PC-3 (cell line): ENCODE measurements at regions not wholly inside any gene's neighbourhood (a gene's known extent, or its start where the extent isn't known, plus 50 kb on each side); places are given as distances from the start of the nearest gene placed in this dataset.

Experiments
- ATAC-seq: fragments of 200-7000 bp; cut with Tn5 transposase; 2 replicates; pipeline ENCODE4 v1.9.1; 2020; ENCODE audit warnings: mild to moderate bottlenecking, moderate library complexity
- BruUV-seq: library from RNA; stranded (reverse); fragments of 400-500 nt; replicated peaks from 2 replicates; lab custom pipeline; 2021; lab: Mats Ljungman, UMichigan
- CTCF ChIA-PET: fragments of 300-600 bp; sonication (Branson Sonifier 250); formaldehyde crosslinking; loops from one replicate; lab custom pipeline; 2022; ENCODE audit warnings: antibody characterized with exemption; lab: Charles Lee
- POLR2A ChIA-PET: fragments of 300-600 bp; sonication (Branson Sonifier 250); formaldehyde crosslinking; loops from one replicate; lab custom pipeline; 2022; ENCODE audit warnings: antibody characterized with exemption; ENCODE audit not compliant: unreplicated experiment; lab: Charles Lee
- DNase-seq: peaks from one replicate; pipeline ENCODE4 v3.0.0-alpha.2; 2015
- H2AFZ ChIP-seq: fragments of 300-600 bp; sonication (generic); 2 replicates; pipeline ENCODE4 v1.6.0; 2016; ENCODE audit warnings: antibody characterized with exemption, low read length
- H3F3A ChIP-seq: fragments of 300-600 bp; sonication (generic); one replicate; pipeline ENCODE4 v1.6.0; 2017; ENCODE audit warnings: antibody characterized with exemption, low read length, control low read depth, mild to moderate bottlenecking; ENCODE audit not compliant: unreplicated experiment
- H3K27ac ChIP-seq: fragments of 300-600 bp; sonication (generic); 2 replicates; pipeline ENCODE4 v1.5.1; 2016; ENCODE audit warnings: mild to moderate bottlenecking, low read length
- H3K27me3 ChIP-seq: fragments of 300-600 bp; sonication (generic); 2 replicates; pipeline ENCODE4 v1.6.1; 2016; ENCODE audit warnings: low read length, mixed read lengths
- H3K36me3 ChIP-seq: fragments of 300-600 bp; sonication (generic); 2 replicates; pipeline ENCODE4 v1.6.1; 2016; ENCODE audit warnings: low read depth, mixed run types, low read length, mixed read lengths
- H3K4me1 ChIP-seq: fragments of 300-600 bp; sonication (generic); 2 replicates; pipeline ENCODE4 v1.5.1; 2016; ENCODE audit warnings: low read length; ENCODE audit not compliant: insufficient read depth
- H3K4me2 ChIP-seq: fragments of 300-600 bp; sonication (generic); 2 replicates; pipeline ENCODE4 v1.6.0; 2016; ENCODE audit warnings: low read length
- H3K4me3 ChIP-seq: fragments of 300-600 bp; sonication (generic); 2 replicates; pipeline ENCODE4 v1.5.1; 2016; ENCODE audit warnings: mild to moderate bottlenecking, low read length, mixed read lengths
- H3K79me2 ChIP-seq: fragments of 300-600 bp; sonication (generic); 2 replicates; pipeline ENCODE4 v1.6.1; 2017; ENCODE audit warnings: low read length, mixed read lengths
- H3K9ac ChIP-seq: fragments of 300-600 bp; sonication (generic); 2 replicates; pipeline ENCODE4 v1.6.0; 2016; ENCODE audit warnings: mild to moderate bottlenecking, low read length
- H3K9me2 ChIP-seq: fragments of 300-600 bp; sonication (generic); replicated peaks from 2 replicates; pipeline ENCODE4 v1.6.1; 2016; ENCODE audit warnings: mixed run types, low read length, mixed read lengths
- H3K9me3 ChIP-seq: fragments of 300-600 bp; sonication (generic); 2 replicates; pipeline ENCODE4 v1.6.1; 2016; ENCODE audit warnings: low read length, mixed read lengths
- H4K20me1 ChIP-seq: fragments of 300-600 bp; sonication (generic); 2 replicates; pipeline ENCODE4 v1.6.1; 2016; ENCODE audit warnings: low read length, mixed read lengths
- CTCF ChIP-seq: fragments of 300-600 bp; sonication (generic); conservative IDR thresholded peaks from 2 replicates; pipeline ENCODE4 v1.5.1; 2017; ENCODE audit warnings: antibody characterized with exemption, low read depth, mild to moderate bottlenecking, low read length
- EZH2 ChIP-seq: fragments of 300-600 bp; sonication (generic); IDR thresholded peaks from one replicate; pipeline ENCODE4 v1.6.1; 2017; ENCODE audit warnings: antibody characterized with exemption, mild to moderate bottlenecking, low read length; ENCODE audit not compliant: unreplicated experiment
- EZH2phosphoT487 ChIP-seq: fragments of 300-600 bp; sonication (generic); IDR thresholded peaks from 2 replicates; pipeline ENCODE4 v1.6.1; 2018; ENCODE audit warnings: mild to moderate bottlenecking, antibody characterized with exemption, low read length, borderline replicate concordance
- intact Hi-C: fragments of 100-400 bp; cut with micrococcal nuclease; formaldehyde crosslinking; loops from 2 replicates; pipeline ENCODE4 v1.9.0; 2023

- Histone ChIP-seq H3F3A (no peaks in the 10 kb centered on the region), H3K4me1 (peaks cover 8% of the 10 kb centered on the region; the same call in 1 of the 2 replicates), H3K27ac (no peak overlapping the region), H3K4me3 (no peak overlapping the region), H3K9me3 (no peaks in the 10 kb centered on the region), H3K4me2 (0 out of 2 replicates have a peak overlapping the region, but pooled peaks have one; percentile 80), H3K27me3 (no peaks in the 10 kb centered on the region), H2AFZ (no peak overlapping the region), H3K9ac (no peak overlapping the region), H3K9me2 (no peaks in the 10 kb centered on the region), H3K36me3 (no peaks in the 10 kb centered on the region), H3K79me2 (no peaks in the 10 kb centered on the region), H4K20me1 (no peaks in the 10 kb centered on the region)
- BruUV-seq, result no TSS peak
- POLR2A ChIA-PET, result no interaction called here
- DNase-seq (no peak), ATAC-seq (no peak)
- TF ChIP-seq CTCF (no peak), EZH2phosphoT487 (no peak), EZH2 (no peak)
- intact Hi-C loops, result no loop called here
- CTCF ChIA-PET, result no interaction called here
Measured at GRCh38 chr5:128645581-128645980, 107.5 kb upstream of the FBN2 start.

- intact Hi-C loops, result no loop called here
- H3K79me2 ChIP-seq, result no peaks in the 10 kb centered on the region
- H3K36me3 ChIP-seq, result no peaks in the 10 kb centered on the region
- ChIA-PET POLR2A (no interaction called here), CTCF (no interaction called here)
- H4K20me1 ChIP-seq, result no peaks in the 10 kb centered on the region
- no peak overlapping the region for H3K4me3 ChIP-seq
- H3K27ac ChIP-seq, result no peak overlapping the region
- TF ChIP-seq EZH2 (no peak), EZH2phosphoT487 (no peak), CTCF (no peak)
- no peaks in the 10 kb centered on the region for H3K27me3 ChIP-seq
- no peaks in the 10 kb centered on the region for H3F3A ChIP-seq
- ATAC-seq, result no peak
- DNase-seq, result no peak
- no peaks in the 10 kb centered on the region for H3K9me3 ChIP-seq
- H3K4me2 ChIP-seq, result no peak overlapping the region
- BruUV-seq, result no TSS peak
- no peak overlapping the region for H3K9ac ChIP-seq
- H3K9me2 ChIP-seq, result no peaks in the 10 kb centered on the region
- no peak overlapping the region for H2AFZ ChIP-seq
- peaks cover 8% of the 10 kb centered on the region; the same call in 1 of the 2 replicates for H3K4me1 ChIP-seq
Measured at GRCh38 chr5:128646176-128646575, 108.1 kb upstream of the FBN2 start.

- H3K36me3 ChIP-seq, result no peaks in the 10 kb centered on the region
- no TSS peak for BruUV-seq
- no peaks in the 10 kb centered on the region for H3K9me3 ChIP-seq
- H3K9me2 ChIP-seq, result no peaks in the 10 kb centered on the region
- POLR2A ChIA-PET, result no interaction called here
- CTCF ChIA-PET, result no interaction called here
- H3K79me2 ChIP-seq, result no peaks in the 10 kb centered on the region
- peaks cover 8% of the 10 kb centered on the region; the same call in 1 of the 2 replicates for H3K4me1 ChIP-seq
- H2AFZ ChIP-seq, result no peak overlapping the region
- intact Hi-C loops, result no loop called here
- no peak overlapping the region for H3K27ac ChIP-seq
- H3K4me3 ChIP-seq, result no peak overlapping the region
- ATAC-seq, result no peak
- H3F3A ChIP-seq, result no peaks in the 10 kb centered on the region
- DNase-seq, result no peak
- no peaks in the 10 kb centered on the region for H3K27me3 ChIP-seq
- no peaks in the 10 kb centered on the region for H4K20me1 ChIP-seq
- TF ChIP-seq EZH2 (no peak), EZH2phosphoT487 (no peak), CTCF (no peak)
- no peak overlapping the region for H3K4me2 ChIP-seq
- H3K9ac ChIP-seq, result no peak overlapping the region
Measured at GRCh38 chr5:128649192-128649591, 111.1 kb upstream of the FBN2 start.
